Loucy (cell line): ENCODE measurements at regions not wholly inside any gene's neighbourhood (a gene's known extent, or its start where the extent isn't known, plus 50 kb on each side); places are given as distances from the start of the nearest gene placed in this dataset.

ENCODE experiments used
- H2AFZ ChIP-seq: fragments of 200-600 bp; sonication (generic); 2 replicates; pipeline ENCODE4 v1.6.0; 2016; ENCODE audit warnings: antibody characterized with exemption, mild to moderate bottlenecking, low read length, moderate library complexity
- H3F3A ChIP-seq: fragments of 200-600 bp; 2 replicates; pipeline ENCODE4 v1.6.0; 2016; ENCODE audit warnings: antibody characterized with exemption, low read depth, mild to moderate bottlenecking
- H3K27me3 ChIP-seq: fragments of 200-600 bp; sonication (generic); 2 replicates; pipeline ENCODE4 v1.6.1; 2014; ENCODE audit warnings: low read length, mild to moderate bottlenecking; ENCODE audit not compliant: insufficient read depth, poor library complexity, severe bottlenecking
- H3K36me3 ChIP-seq: fragments of 200-600 bp; sonication (generic); 2 replicates; pipeline ENCODE4 v1.6.1; 2016; ENCODE audit warnings: low read length; ENCODE audit not compliant: insufficient read depth
- H3K4me1 ChIP-seq: fragments of 200-600 bp; sonication (generic); 2 replicates; pipeline ENCODE4 v1.5.1; 2014; ENCODE audit warnings: low read length, mild to moderate bottlenecking; ENCODE audit not compliant: insufficient read depth, poor library complexity, severe bottlenecking
- H3K4me2 ChIP-seq: fragments of 200-600 bp; sonication (generic); 2 replicates; pipeline ENCODE4 v1.6.0; 2014; ENCODE audit warnings: antibody characterized with exemption, low read length, low read depth, mild to moderate bottlenecking; ENCODE audit not compliant: poor library complexity, severe bottlenecking
- H3K4me3 ChIP-seq: fragments of 200-600 bp; sonication (generic); 2 replicates; pipeline ENCODE4 v1.5.1; 2014; ENCODE audit warnings: low read length, mild to moderate bottlenecking, mixed read lengths; ENCODE audit not compliant: poor library complexity, severe bottlenecking
- H3K79me2 ChIP-seq: fragments of 200-600 bp; sonication (generic); 2 replicates; pipeline ENCODE4 v1.6.1; 2014; ENCODE audit warnings: low read length; ENCODE audit not compliant: insufficient read depth
- H3K9ac ChIP-seq: fragments of 200-600 bp; sonication (generic); 2 replicates; pipeline ENCODE4 v1.6.0; 2014; ENCODE audit warnings: mild to moderate bottlenecking, low read depth, low read length, moderate library complexity; ENCODE audit not compliant: poor library complexity, severe bottlenecking
- H3K9me2 ChIP-seq: fragments of 200-600 bp; sonication (generic); replicated peaks from 2 replicates; pipeline ENCODE4 v1.6.1; 2016; ENCODE audit warnings: low read depth, low read length, mixed read lengths
- H3K9me3 ChIP-seq: fragments of 200-600 bp; sonication (generic); 2 replicates; pipeline ENCODE4 v1.6.1; 2014; ENCODE audit warnings: mild to moderate bottlenecking, antibody characterized with exemption, low read length, low read depth; ENCODE audit not compliant: insufficient read depth
- H4K20me1 ChIP-seq: fragments of 200-600 bp; sonication (generic); 2 replicates; pipeline ENCODE4 v1.6.0; 2014; ENCODE audit warnings: antibody characterized with exemption, low read length, mild to moderate bottlenecking; ENCODE audit not compliant: insufficient read depth, poor library complexity, severe bottlenecking
- EZH2phosphoT487 ChIP-seq: fragments of 200-600 bp; IDR thresholded peaks from 2 replicates; pipeline ENCODE4 v1.6.1; 2018; ENCODE audit warnings: antibody characterized with exemption, mild to moderate bottlenecking, moderate library complexity, borderline replicate concordance
- TF ChIP-seq, protein P1 (sequence below): fragments of 200-600 bp; sonication (generic); conservative IDR thresholded peaks from 2 replicates; pipeline ENCODE4 v1.5.1; 2014; ENCODE audit warnings: mild to moderate bottlenecking, antibody characterized with exemption, low read length

- H4K20me1 ChIP-seq = no peaks in the 10 kb centered on the region
- H3K79me2 ChIP-seq = no peaks in the 10 kb centered on the region
- no peaks in the 10 kb centered on the region for H3F3A ChIP-seq
- no peak overlapping the region for H2AFZ ChIP-seq
- no peaks in the 10 kb centered on the region for H3K4me1 ChIP-seq
- no peak overlapping the region for H3K4me2 ChIP-seq
- no peak for TF ChIP-seq EZH2phosphoT487
- TF ChIP-seq, protein P1, sequence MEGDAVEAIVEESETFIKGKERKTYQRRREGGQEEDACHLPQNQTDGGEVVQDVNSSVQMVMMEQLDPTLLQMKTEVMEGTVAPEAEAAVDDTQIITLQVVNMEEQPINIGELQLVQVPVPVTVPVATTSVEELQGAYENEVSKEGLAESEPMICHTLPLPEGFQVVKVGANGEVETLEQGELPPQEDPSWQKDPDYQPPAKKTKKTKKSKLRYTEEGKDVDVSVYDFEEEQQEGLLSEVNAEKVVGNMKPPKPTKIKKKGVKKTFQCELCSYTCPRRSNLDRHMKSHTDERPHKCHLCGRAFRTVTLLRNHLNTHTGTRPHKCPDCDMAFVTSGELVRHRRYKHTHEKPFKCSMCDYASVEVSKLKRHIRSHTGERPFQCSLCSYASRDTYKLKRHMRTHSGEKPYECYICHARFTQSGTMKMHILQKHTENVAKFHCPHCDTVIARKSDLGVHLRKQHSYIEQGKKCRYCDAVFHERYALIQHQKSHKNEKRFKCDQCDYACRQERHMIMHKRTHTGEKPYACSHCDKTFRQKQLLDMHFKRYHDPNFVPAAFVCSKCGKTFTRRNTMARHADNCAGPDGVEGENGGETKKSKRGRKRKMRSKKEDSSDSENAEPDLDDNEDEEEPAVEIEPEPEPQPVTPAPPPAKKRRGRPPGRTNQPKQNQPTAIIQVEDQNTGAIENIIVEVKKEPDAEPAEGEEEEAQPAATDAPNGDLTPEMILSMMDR = no peak
- no peaks in the 10 kb centered on the region for H3K36me3 ChIP-seq
- no peak overlapping the region for H3K4me3 ChIP-seq
- H3K9ac ChIP-seq = no peak overlapping the region
- H3K27me3 ChIP-seq = no peaks in the 10 kb centered on the region
- 0 out of 2 replicates have a peak, but pooled peaks cover 3% of the 10 kb centered on the region for H3K9me3 ChIP-seq
- no peaks in the 10 kb centered on the region for H3K9me2 ChIP-seq
These were observed 274.2 kb upstream of the CCNH start for GRCh38 chr5:87686975-87687374.

- no peaks in the 10 kb centered on the region for H3K79me2 ChIP-seq
- H4K20me1 ChIP-seq = no peaks in the 10 kb centered on the region
- TF ChIP-seq, protein P1 = no peak
- TF ChIP-seq EZH2phosphoT487 = no peak
- H2AFZ ChIP-seq = no peak overlapping the region
- no peak overlapping the region for H3K4me3 ChIP-seq
- H3K9ac ChIP-seq = no peak overlapping the region
- H3K36me3 ChIP-seq = no peaks in the 10 kb centered on the region
- H3K27me3 ChIP-seq = no peaks in the 10 kb centered on the region
- H3K4me1 ChIP-seq = no peaks in the 10 kb centered on the region
- no peaks in the 10 kb centered on the region for H3K9me2 ChIP-seq
- H3F3A ChIP-seq = no peaks in the 10 kb centered on the region
- H3K4me2 ChIP-seq = no peak overlapping the region
- H3K9me3 ChIP-seq = 0 out of 2 replicates have a peak, but pooled peaks cover 3% of the 10 kb centered on the region
These were observed 273.3 kb upstream of the CCNH start for GRCh38 chr5:87686018-87686417.

GRCh38 chr5:87674235-87674634, 261.5 kb upstream of the CCNH start:
- no peaks in the 10 kb centered on the region for H3F3A ChIP-seq
- H3K4me2 ChIP-seq = no peak overlapping the region
- no peaks in the 10 kb centered on the region for H3K79me2 ChIP-seq
- TF ChIP-seq, protein P1 = no peak
- no peak for TF ChIP-seq EZH2phosphoT487
- no peaks in the 10 kb centered on the region for H3K9me2 ChIP-seq
- H3K36me3 ChIP-seq = no peaks in the 10 kb centered on the region
- H4K20me1 ChIP-seq = no peaks in the 10 kb centered on the region
- no peak overlapping the region for H3K4me3 ChIP-seq
- H3K4me1 ChIP-seq = no peaks in the 10 kb centered on the region
- no peak overlapping the region for H3K9ac ChIP-seq
- H2AFZ ChIP-seq = no peak overlapping the region
- H3K9me3 ChIP-seq = no peaks in the 10 kb centered on the region
- H3K27me3 ChIP-seq = no peaks in the 10 kb centered on the region
